A549 (cell line): ENCODE measurements at regions not wholly inside any gene's neighbourhood (a gene's known extent, or its start where the extent isn't known, plus 50 kb on each side); places are given as distances from the start of the nearest gene placed in this dataset.

ENCODE experiments used
- BHLHE40 ChIP-seq: IDR thresholded peaks from 2 replicates; pipeline ENCODE4 v1.6.1; 2012; ENCODE audit warnings: low read depth, low read length, inconsistent platforms
- CTCF ChIP-seq: fragments of >200 bp; sonication (Bioruptor Twin); formaldehyde crosslinking; IDR thresholded peaks from 3 replicates; pipeline ENCODE4 v1.5.1; 2016
- E2F6 ChIP-seq: IDR thresholded peaks from 2 replicates; pipeline ENCODE4 v1.6.1; 2012; ENCODE audit warnings: low read depth, borderline replicate concordance
- EP300 ChIP-seq, 2 experiments: fragments of >200 bp; sonication (Bioruptor Twin); formaldehyde crosslinking; IDR thresholded peaks; 2 replicates in 1 of 2; 3 replicates in 1 of 2; pipeline ENCODE4 v1.6.1; 2016 to 2017
- JUN ChIP-seq, 2 experiments: fragments of >200 bp; sonication (Bioruptor Twin); formaldehyde crosslinking; IDR thresholded peaks; 2 replicates in 1 of 2; 3 replicates in 1 of 2; pipeline ENCODE4 v1.6.1; 2016 to 2017
- KDM5A ChIP-seq: fragments of 200-600 bp; sonication (generic); IDR thresholded peaks from 2 replicates; pipeline ENCODE4 v1.6.1; 2016; ENCODE audit warnings: antibody characterized with exemption, mild to moderate bottlenecking
- MAFK ChIP-seq: fragments of 450-650 bp; IDR thresholded peaks from 2 replicates; pipeline ENCODE4 v1.6.1; 2014; ENCODE audit not compliant: partially characterized antibody
- MAZ ChIP-seq: fragments of 150-350 bp; IDR thresholded peaks from 2 replicates; pipeline ENCODE4 v1.6.1; 2014; ENCODE audit warnings: antibody characterized with exemption, low read depth, low read length, borderline replicate concordance
- POLR2A ChIP-seq: IDR thresholded peaks from 2 replicates; pipeline ENCODE4 v1.6.1; 2012; ENCODE audit warnings: mild to moderate bottlenecking, low read length
- RCOR1 ChIP-seq: fragments of 150-350 bp; IDR thresholded peaks from 2 replicates; pipeline ENCODE4 v1.6.1; 2014; ENCODE audit warnings: antibody characterized with exemption, low read length, low read depth
- ZSCAN20 ChIP-seq: fragments of 250-450 bp; sonication (Bioruptor Pico); IDR thresholded peaks from 2 replicates; pipeline ENCODE4 v1.8.0; 2022; ENCODE audit warnings: mild to moderate bottlenecking, moderate library complexity
- TF ChIP-seq, protein P1 (sequence below): IDR thresholded peaks from 2 replicates; pipeline ENCODE4 v1.6.1; 2012

DNA sequence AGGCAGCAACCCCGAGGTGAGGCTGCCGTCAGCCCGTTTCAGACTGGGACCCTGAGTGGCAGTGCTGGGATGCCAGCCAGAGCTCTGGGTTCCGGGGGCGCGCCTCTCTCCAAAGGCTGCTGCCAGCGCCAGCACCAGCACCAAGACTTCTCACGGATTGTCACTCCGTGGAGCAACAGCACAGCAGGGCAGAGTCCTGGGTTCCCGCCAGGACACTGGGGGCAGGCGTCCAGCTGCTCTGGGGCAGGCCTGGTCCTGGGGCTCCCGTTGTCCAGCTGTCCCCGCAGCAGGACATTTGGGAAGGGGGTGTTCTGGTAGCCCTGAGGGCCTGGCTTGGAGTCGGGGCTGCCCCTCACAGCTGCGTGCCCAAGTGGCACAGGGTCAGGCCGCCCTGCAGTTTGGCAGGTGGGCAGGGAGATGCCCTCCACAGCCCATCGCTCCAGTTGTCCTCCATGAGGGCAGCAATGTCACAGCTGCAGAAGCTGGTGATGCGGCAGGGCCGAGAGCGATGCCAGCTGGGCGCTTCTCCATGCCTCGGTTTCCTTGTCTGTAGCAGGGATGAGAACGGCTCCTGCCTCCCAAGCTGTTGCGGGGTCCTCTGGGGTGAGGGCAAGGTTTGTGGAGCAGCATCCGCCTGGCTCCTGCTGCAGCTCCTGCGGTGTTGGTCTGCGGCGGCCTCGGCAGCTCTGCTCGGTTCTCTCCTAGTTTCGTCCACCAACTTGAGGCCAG is 137.3 kb upstream of the CIBAR2 start:
- TF ChIP-seq CTCF (no peak), EP300 (IDR thresholded peaks at IDR 0.05) (no peak), MAFK (no peak), POLR2A (no peak), BHLHE40 (no peak), MAZ (no peak), ZSCAN20 (no peak), KDM5A (no peak), E2F6 (no peak), JUN (IDR thresholded peaks at IDR 0.05) (no peak), RCOR1 (no peak)
- TF ChIP-seq, protein P1, sequence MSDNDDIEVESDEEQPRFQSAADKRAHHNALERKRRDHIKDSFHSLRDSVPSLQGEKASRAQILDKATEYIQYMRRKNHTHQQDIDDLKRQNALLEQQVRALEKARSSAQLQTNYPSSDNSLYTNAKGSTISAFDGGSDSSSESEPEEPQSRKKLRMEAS = no peak
